ENCODE measurements at regions not wholly inside any gene's neighbourhood (a gene's known extent, or its start where the extent isn't known, plus 50 kb on each side); places are given as distances from the start of the nearest gene placed in this dataset.

- no peak for DNase-seq
Measured at GRCh38 chr13:22103046-22104027, 432.5 kb downstream of the FGF9 start.

- no peak for DNase-seq
Measured at GRCh38 chr13:22106058-22106457, 435.2 kb downstream of the FGF9 start.

GRCh38 chr13:22107549-22107948, 436.7 kb downstream of the FGF9 start:
- no peak for DNase-seq

GRCh38 chr13:22108283-22108942, 437.5 kb downstream of the FGF9 start:
- DNase-seq, result no peak

- DNase-seq, result peak; percentile 64
Measured at GRCh38 chr13:22108979-22109378, 438.1 kb downstream of the FGF9 start.

- DNase-seq, result no peak
Measured at GRCh38 chr13:22110368-22110767, 439.5 kb downstream of the FGF9 start.

- DNase-seq, result no peak
Measured at GRCh38 chr13:22111152-22111783, 440.4 kb downstream of the FGF9 start.

- no peak for DNase-seq
Measured at GRCh38 chr13:22111961-22112360, 441.1 kb downstream of the FGF9 start.

GRCh38 chr13:22112956-22113745, 442.3 kb downstream of the FGF9 start:
- DNase-seq, result no peak

GRCh38 chr13:22114630-22115311, 443.9 kb downstream of the FGF9 start:
- no peak for DNase-seq

- no peak for DNase-seq
Measured at GRCh38 chr13:22118158-22118557, 447.3 kb downstream of the FGF9 start.

GRCh38 chr13:22120646-22121045, 449.8 kb downstream of the FGF9 start:
- DNase-seq, result no peak

GRCh38 chr13:22121146-22121739, 450.4 kb downstream of the FGF9 start:
- DNase-seq, result no peak

- DNase-seq, result no peak
Measured at GRCh38 chr13:22126433-22127021, 455.7 kb downstream of the FGF9 start.

- no peak for DNase-seq
Measured at GRCh38 chr13:22127277-22128164, 456.6 kb downstream of the FGF9 start.

- DNase-seq, result no peak
Measured at GRCh38 chr13:22128441-22129408, 457.9 kb downstream of the FGF9 start.

- no peak for DNase-seq
Measured at GRCh38 chr13:22130254-22130653, 459.4 kb downstream of the FGF9 start.

GRCh38 chr13:22134261-22134660, 463.4 kb downstream of the FGF9 start:
- no peak for DNase-seq

GRCh38 chr13:22135446-22135845, 464.6 kb downstream of the FGF9 start:
- no peak for DNase-seq
